Suprapubic skin (tissue), 4 donors: ENCODE measurements at regions not wholly inside any gene's neighbourhood (a gene's known extent, or its start where the extent isn't known, plus 50 kb on each side); places are given as distances from the start of the nearest gene placed in this dataset.

ENCODE experiments used
- DNase-seq, 2 donors: peaks; one replicate each; pipeline ENCODE4 v3.0.0-alpha.2; 2019; ENCODE audit warnings: low spot score in 2 of 2
- H3K27ac ChIP-seq: fragments of 200-600 bp; sonication (generic); one replicate; pipeline ENCODE4 v1.5.1; 2019
- H3K27me3 ChIP-seq: fragments of 200-600 bp; sonication (generic); one replicate; pipeline ENCODE4 v1.5.1; 2019
- H3K36me3 ChIP-seq: fragments of 200-600 bp; sonication (generic); one replicate; pipeline ENCODE4 v1.5.1; 2019
- H3K4me1 ChIP-seq: fragments of 200-600 bp; sonication (generic); one replicate; pipeline ENCODE4 v1.5.1; 2019
- H3K4me3 ChIP-seq: fragments of 200-600 bp; sonication (generic); one replicate; pipeline ENCODE4 v1.5.1; 2019; ENCODE audit warnings: mild to moderate bottlenecking
- H3K9me3 ChIP-seq: fragments of 200-600 bp; sonication (generic); one replicate; pipeline ENCODE4 v1.5.1; 2019
- EP300 ChIP-seq: sonication (generic); formaldehyde crosslinking; IDR thresholded peaks from one replicate; pipeline ENCODE4 v1.6.1; 2017; ENCODE audit warnings: antibody characterized with exemption
- POLR2A ChIP-seq, 2 donors: fragments of 450-650 bp; IDR thresholded peaks; one replicate each; pipeline ENCODE4 v1.6.1; 2017; ENCODE audit warnings: antibody characterized with exemption in 2 of 2, mild to moderate bottlenecking in 2 of 2, moderate library complexity in 2 of 2
- POLR2AphosphoS5 ChIP-seq, 3 donors: sonication (generic); formaldehyde crosslinking; IDR thresholded peaks; one replicate each; pipeline ENCODE4 v1.6.1; 2017; ENCODE audit warnings: antibody characterized with exemption in 3 of 3
- WGBS: methylation state at CpG from one replicate; pipeline ENCODE4 v1.1.5; 2018; 5-methylcytosine and 5-hydroxymethylcytosine counted together
- TF ChIP-seq, protein P1 (sequence below), 2 donors: fragments of 200-600 bp in 1 of 2; fragments of 450-650 bp in 1 of 2; sonication (generic) in 1 of 2; IDR thresholded peaks; one replicate each; pipeline ENCODE4 v1.5.1; 2016 to 2019; ENCODE audit warnings: antibody characterized with exemption in 2 of 2, mild to moderate bottlenecking in 1 of 2, moderate library complexity in 1 of 2

GRCh38 chr2:129623783-129624182, 355.7 kb upstream of the RAB6C start:
- Histone ChIP-seq H3K36me3 (no peaks in the 10 kb centered on the region), H3K27ac (no peak overlapping the region), H3K4me1 (no peaks in the 10 kb centered on the region), H3K27me3 (peaks cover 3% of the 10 kb centered on the region), H3K9me3 (no peaks in the 10 kb centered on the region), H3K4me3 (no peak overlapping the region)
- TF ChIP-seq EP300 (no peak), POLR2AphosphoS5 (IDR thresholded peaks at IDR 0.05) (no peak), POLR2A (IDR thresholded peaks at IDR 0.05) (no peak)
- DNase-seq, result no peak
- WGBS, result 91% methylated on average over 6 of the region's 6 CpGs

DNA sequence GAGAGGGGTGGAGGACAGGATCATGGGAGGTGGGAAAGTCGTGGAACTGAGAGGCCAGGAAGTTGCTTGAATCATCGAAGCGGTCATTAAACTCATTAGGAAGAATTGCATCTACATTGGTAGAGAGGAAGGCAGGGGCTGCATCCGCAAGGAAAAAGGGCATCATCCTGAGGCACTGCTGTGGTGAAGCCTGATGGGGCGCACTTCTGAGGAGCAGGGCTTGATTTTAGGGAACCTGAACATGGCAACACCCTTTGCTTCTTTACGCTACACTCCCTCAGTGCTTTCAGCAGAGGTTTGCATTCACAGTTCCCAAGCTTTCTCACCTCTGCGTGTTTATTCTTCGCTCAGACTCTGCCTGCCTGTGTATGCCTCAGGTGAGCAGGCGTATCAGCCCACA, 352.0 kb upstream of the RAB6C start:
- Histone ChIP-seq H3K9me3 (no peaks in the 10 kb centered on the region), H3K27me3 (no peaks in the 10 kb centered on the region), H3K27ac (no peak overlapping the region), H3K4me1 (no peaks in the 10 kb centered on the region), H3K36me3 (no peaks in the 10 kb centered on the region), H3K4me3 (no peak overlapping the region)
- no peak for DNase-seq
- TF ChIP-seq POLR2AphosphoS5 (IDR thresholded peaks at IDR 0.05), result no peak
- no peak for TF ChIP-seq EP300
- TF ChIP-seq POLR2A (IDR thresholded peaks at IDR 0.05), result no peak
- 90% methylated on average over 9 of the region's 9 CpGs for WGBS

GRCh38 chr2:129636692-129637091, 342.8 kb upstream of the RAB6C start:
- no peaks in the 10 kb centered on the region for H3K27me3 ChIP-seq
- H3K36me3 ChIP-seq, result no peaks in the 10 kb centered on the region
- H3K9me3 ChIP-seq, result no peaks in the 10 kb centered on the region
- TF ChIP-seq, protein P1, sequence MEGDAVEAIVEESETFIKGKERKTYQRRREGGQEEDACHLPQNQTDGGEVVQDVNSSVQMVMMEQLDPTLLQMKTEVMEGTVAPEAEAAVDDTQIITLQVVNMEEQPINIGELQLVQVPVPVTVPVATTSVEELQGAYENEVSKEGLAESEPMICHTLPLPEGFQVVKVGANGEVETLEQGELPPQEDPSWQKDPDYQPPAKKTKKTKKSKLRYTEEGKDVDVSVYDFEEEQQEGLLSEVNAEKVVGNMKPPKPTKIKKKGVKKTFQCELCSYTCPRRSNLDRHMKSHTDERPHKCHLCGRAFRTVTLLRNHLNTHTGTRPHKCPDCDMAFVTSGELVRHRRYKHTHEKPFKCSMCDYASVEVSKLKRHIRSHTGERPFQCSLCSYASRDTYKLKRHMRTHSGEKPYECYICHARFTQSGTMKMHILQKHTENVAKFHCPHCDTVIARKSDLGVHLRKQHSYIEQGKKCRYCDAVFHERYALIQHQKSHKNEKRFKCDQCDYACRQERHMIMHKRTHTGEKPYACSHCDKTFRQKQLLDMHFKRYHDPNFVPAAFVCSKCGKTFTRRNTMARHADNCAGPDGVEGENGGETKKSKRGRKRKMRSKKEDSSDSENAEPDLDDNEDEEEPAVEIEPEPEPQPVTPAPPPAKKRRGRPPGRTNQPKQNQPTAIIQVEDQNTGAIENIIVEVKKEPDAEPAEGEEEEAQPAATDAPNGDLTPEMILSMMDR (IDR thresholded peaks at IDR 0.05), result no peak
- TF ChIP-seq POLR2A (IDR thresholded peaks at IDR 0.05) (no peak), POLR2AphosphoS5 (IDR thresholded peaks at IDR 0.05) (no peak), EP300 (no peak)
- H3K4me1 ChIP-seq, result no peaks in the 10 kb centered on the region
- WGBS, result 93% methylated on average over 7 of the region's 9 CpGs
- H3K4me3 ChIP-seq, result no peak overlapping the region
- no peak for DNase-seq
- no peak overlapping the region for H3K27ac ChIP-seq

GRCh38 chr2:129641371-129641770, 338.1 kb upstream of the RAB6C start:
- WGBS, result 73% methylated on average over 2 of the region's 2 CpGs
- no peak for DNase-seq
- H3K27me3 ChIP-seq, result no peaks in the 10 kb centered on the region

GRCh38 chr2:129642526-129643043, 336.9 kb upstream of the RAB6C start:
- H3K4me3 ChIP-seq, result no peak overlapping the region
- WGBS, result 80% methylated on average over 3 of the region's 3 CpGs
- TF ChIP-seq POLR2AphosphoS5 (IDR thresholded peaks at IDR 0.05), result no peak
- TF ChIP-seq EP300, result no peak
- TF ChIP-seq POLR2A (IDR thresholded peaks at IDR 0.05), result no peak
- TF ChIP-seq, protein P1 (IDR thresholded peaks at IDR 0.05), result no peak

More at GRCh38 chr2:129641371-129641770, 338.1 kb upstream of the RAB6C start:
- no peak overlapping the region for H3K4me3 ChIP-seq
- H3K9me3 ChIP-seq, result no peaks in the 10 kb centered on the region
- no peaks in the 10 kb centered on the region for H3K36me3 ChIP-seq
- no peak overlapping the region for H3K27ac ChIP-seq
- no peaks in the 10 kb centered on the region for H3K4me1 ChIP-seq
- TF ChIP-seq, protein P1 (IDR thresholded peaks at IDR 0.05), result no peak
- TF ChIP-seq EP300, result no peak
- TF ChIP-seq POLR2AphosphoS5 (IDR thresholded peaks at IDR 0.05), result no peak
- no peak for TF ChIP-seq POLR2A (IDR thresholded peaks at IDR 0.05)

DNA sequence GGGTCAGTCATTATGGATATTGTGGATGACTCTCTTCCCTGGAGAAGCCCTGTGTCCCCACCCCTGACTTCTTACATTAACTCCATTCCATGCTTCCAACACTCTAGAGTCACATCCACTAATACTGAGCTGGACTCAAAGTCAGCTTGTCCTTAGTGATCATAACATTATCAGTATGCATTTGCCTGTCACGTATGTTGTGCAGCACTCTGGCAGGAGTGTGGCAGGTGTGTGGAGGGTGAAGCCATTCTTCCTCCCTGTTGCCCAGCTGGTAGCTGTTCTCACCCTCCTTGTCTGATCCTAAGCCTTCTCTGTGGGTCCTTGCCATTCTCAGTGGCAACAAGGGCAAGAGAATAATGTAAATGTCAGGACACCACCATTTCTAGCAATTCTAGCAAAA, 334.1 kb upstream of the RAB6C start:
- no peaks in the 10 kb centered on the region for H3K4me1 ChIP-seq
- no peak overlapping the region for H3K27ac ChIP-seq
- H3K4me3 ChIP-seq, result no peak overlapping the region
- 88% methylated on average over 1 of the region's 1 CpG for WGBS
- no peak for DNase-seq
- peaks cover 4% of the 10 kb centered on the region for H3K27me3 ChIP-seq
- no peaks in the 10 kb centered on the region for H3K36me3 ChIP-seq
- TF ChIP-seq EP300, result no peak
- TF ChIP-seq, protein P1 (IDR thresholded peaks at IDR 0.05), result no peak
- TF ChIP-seq POLR2A (IDR thresholded peaks at IDR 0.05), result no peak
- TF ChIP-seq POLR2AphosphoS5 (IDR thresholded peaks at IDR 0.05), result no peak
- no peaks in the 10 kb centered on the region for H3K9me3 ChIP-seq

More at GRCh38 chr2:129642526-129643043, 336.9 kb upstream of the RAB6C start:
- no peak overlapping the region for H3K27ac ChIP-seq
- no peaks in the 10 kb centered on the region for H3K36me3 ChIP-seq
- H3K27me3 ChIP-seq, result no peaks in the 10 kb centered on the region
- DNase-seq, result no peak
- no peaks in the 10 kb centered on the region for H3K4me1 ChIP-seq
- no peaks in the 10 kb centered on the region for H3K9me3 ChIP-seq
